Activated CD8-positive, alpha-beta memory T cell treated with anti-CD3 and anti-CD28 coated beads, Interleukin-2, amount 50 U/mL, for 24 hours (primary cell): ENCODE measurements at regions not wholly inside any gene's neighbourhood (a gene's known extent, or its start where the extent isn't known, plus 50 kb on each side); places are given as distances from the start of the nearest gene placed in this dataset.

ENCODE experiments used
- DNase-seq: peaks from one replicate; pipeline ENCODE4 v3.0.0-alpha.2; 2020; ENCODE audit errors: extremely low read depth

- DNase-seq: no peak
Measured at GRCh38 chr10:30793093-30793492, 163.5 kb upstream of the LYZL2 start.

GRCh38 chr10:30792025-30792424 is 162.5 kb upstream of the LYZL2 start:
- DNase-seq: no peak

GRCh38 chr10:30791197-30791611 is 161.7 kb upstream of the LYZL2 start:
- no peak for DNase-seq

- DNase-seq: no peak
Measured at GRCh38 chr10:30789806-30790205, 160.3 kb upstream of the LYZL2 start.

- no peak for DNase-seq
Measured at GRCh38 chr10:30788307-30788706, 158.8 kb upstream of the LYZL2 start.

GRCh38 chr10:30786906-30787305 is 157.4 kb upstream of the LYZL2 start:
- DNase-seq: no peak

- no peak for DNase-seq
Measured at GRCh38 chr10:30786131-30786530, 156.6 kb upstream of the LYZL2 start.

- DNase-seq: no peak
Measured at GRCh38 chr10:30784897-30785605, 155.5 kb upstream of the LYZL2 start.

- DNase-seq: no peak
Measured at GRCh38 chr10:30784524-30784896, 155.0 kb upstream of the LYZL2 start.

GRCh38 chr10:30783939-30784501 is 154.5 kb upstream of the LYZL2 start:
- DNase-seq: peak; percentile 63

GRCh38 chr10:30782537-30783461 is 153.2 kb upstream of the LYZL2 start:
- DNase-seq: no peak

GRCh38 chr10:30782157-30782536 is 152.6 kb upstream of the LYZL2 start:
- DNase-seq: no peak

GRCh38 chr10:30781670-30782121 is 152.1 kb upstream of the LYZL2 start:
- no peak for DNase-seq

GRCh38 chr10:30778769-30779168 is 149.2 kb upstream of the LYZL2 start:
- no peak for DNase-seq

GRCh38 chr10:30775779-30776591 is 146.4 kb upstream of the LYZL2 start:
- DNase-seq: no peak

GRCh38 chr10:30774261-30774660 is 144.7 kb upstream of the LYZL2 start:
- DNase-seq: no peak

GRCh38 chr10:30773501-30773900 is 143.9 kb upstream of the LYZL2 start:
- DNase-seq: no peak

GRCh38 chr10:30770816-30771215 is 141.3 kb upstream of the LYZL2 start:
- no peak for DNase-seq

- DNase-seq: no peak
Measured at GRCh38 chr10:30770229-30770628, 140.7 kb upstream of the LYZL2 start.

- DNase-seq: no peak
Measured at GRCh38 chr10:30769361-30769760, 139.8 kb upstream of the LYZL2 start.

- DNase-seq: no peak
Measured at GRCh38 chr10:30765616-30766015, 136.1 kb upstream of the LYZL2 start.
